ENCODE measurements at regions not wholly inside any gene's neighbourhood (a gene's known extent, or its start where the extent isn't known, plus 50 kb on each side); places are given as distances from the start of the nearest gene placed in this dataset.
"Not testable (repeated sequence)": the region's sequence is repeated elsewhere in the genome, so short reads cannot be mapped to it uniquely, and the experiment has no call there.

DNA sequence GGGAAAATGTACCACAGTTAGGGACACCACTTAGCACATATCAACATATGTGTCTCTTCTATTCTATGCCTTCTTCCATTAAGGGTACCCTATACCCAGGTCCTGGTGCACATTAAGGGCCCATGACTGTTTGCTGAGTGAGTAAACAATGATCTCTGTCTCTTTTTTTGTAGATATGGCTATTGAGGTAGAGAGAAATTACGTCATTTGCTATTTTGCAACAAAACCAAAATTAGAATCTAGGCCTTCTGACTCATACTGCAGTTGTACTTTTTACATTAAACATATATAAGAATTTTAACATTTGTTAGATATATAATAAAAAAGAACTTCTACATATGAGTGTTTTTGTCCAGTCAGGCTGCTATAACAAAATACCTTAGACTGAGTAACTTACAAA lies 683.2 kb upstream of the LRRN3 start:
- H3K4me3 Mint-ChIP-seq: no peak overlapping the region
- H3K9me3 Mint-ChIP-seq: peaks cover 3% of the 10 kb centered on the region
- no peaks in the 10 kb centered on the region for H3K4me1 Mint-ChIP-seq
- no peak for DNase-seq (ENCODE audit: low spot score in 2 of 2)
- no peaks in the 10 kb centered on the region for H3K36me3 Mint-ChIP-seq
- ATAC-seq: no peak
- H3K27ac Mint-ChIP-seq: no peak overlapping the region

GRCh38 chr7:110412614-110413013 lies 678.3 kb upstream of the LRRN3 start:
- Mint-ChIP-seq H3K36me3 (no peaks in the 10 kb centered on the region), H3K4me1 (no peaks in the 10 kb centered on the region), H3K27ac (no peak overlapping the region), H3K9me3 (peaks cover 4% of the 10 kb centered on the region), H3K4me3 (no peak overlapping the region)
- ATAC-seq: no peak
- no peak for DNase-seq (ENCODE audit: low spot score in 2 of 2)

GRCh38 chr7:110413038-110413437 lies 677.9 kb upstream of the LRRN3 start:
- H3K4me1 Mint-ChIP-seq: no peaks in the 10 kb centered on the region
- H3K27ac Mint-ChIP-seq: no peak overlapping the region
- DNase-seq (ENCODE audit: low spot score in 2 of 2) (no peak), ATAC-seq (no peak)
- no peaks in the 10 kb centered on the region for H3K36me3 Mint-ChIP-seq
- H3K9me3 Mint-ChIP-seq: peaks cover 5% of the 10 kb centered on the region
- no peak overlapping the region for H3K4me3 Mint-ChIP-seq

DNA sequence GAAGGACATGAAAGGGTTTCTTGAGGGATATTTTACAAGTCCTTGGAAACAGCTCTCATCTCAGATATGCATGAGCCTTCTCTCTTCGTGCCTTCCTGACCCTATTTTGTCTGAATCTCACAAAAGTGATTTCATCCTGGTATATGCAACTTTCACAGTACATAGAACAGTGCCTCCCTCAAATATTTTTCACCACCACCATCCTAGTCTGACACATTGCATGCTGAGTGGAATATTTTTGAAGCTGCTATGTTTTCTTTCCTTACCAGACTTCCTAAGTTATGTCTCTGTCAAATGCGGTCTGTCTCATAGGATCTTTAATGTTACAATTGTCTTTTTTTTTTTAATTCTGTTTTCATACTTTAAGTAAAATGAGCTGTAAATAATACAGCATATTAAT lies 673.3 kb upstream of the LRRN3 start:
- DNase-seq (ENCODE audit: low spot score in 2 of 2) (no peak), ATAC-seq (no peak)
- H3K36me3 Mint-ChIP-seq: no peaks in the 10 kb centered on the region
- H3K4me1 Mint-ChIP-seq: no peaks in the 10 kb centered on the region
- no peak overlapping the region for H3K4me3 Mint-ChIP-seq
- no peak overlapping the region for H3K27ac Mint-ChIP-seq
- H3K9me3 Mint-ChIP-seq: peaks cover 9% of the 10 kb centered on the region

- H3K9me3 Mint-ChIP-seq: peaks cover 13% of the 10 kb centered on the region
- no peak for DNase-seq (ENCODE audit: low spot score in 2 of 2)
- no peaks in the 10 kb centered on the region for H3K4me1 Mint-ChIP-seq
- no peak overlapping the region for H3K4me3 Mint-ChIP-seq
- no peaks in the 10 kb centered on the region for H3K36me3 Mint-ChIP-seq
- no peak overlapping the region for H3K27ac Mint-ChIP-seq
- ATAC-seq: no peak
Observed at GRCh38 chr7:110418659-110419280, 672.2 kb upstream of the LRRN3 start.

DNA sequence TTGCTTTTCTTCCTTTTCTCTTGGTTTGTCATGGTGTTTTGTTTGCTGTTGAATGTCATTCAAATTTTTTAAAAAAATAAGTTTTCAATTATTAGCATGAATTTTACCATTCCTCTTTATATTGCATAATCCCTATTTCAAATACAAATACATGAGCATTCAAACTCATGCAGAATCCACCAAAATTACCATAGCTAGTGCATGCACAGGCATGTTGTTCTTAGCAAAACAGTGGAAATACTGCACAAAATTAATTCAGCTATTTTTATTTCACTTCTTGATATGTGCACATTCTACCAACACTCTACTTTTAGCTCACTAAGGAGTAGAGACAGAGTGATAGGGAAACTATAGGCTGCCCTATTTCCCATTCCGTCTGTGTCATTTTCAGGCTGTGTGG lies 670.1 kb upstream of the LRRN3 start:
- no peak overlapping the region for H3K27ac Mint-ChIP-seq
- DNase-seq (ENCODE audit: low spot score in 2 of 2) (no peak), ATAC-seq (no peak)
- no peak overlapping the region for H3K4me3 Mint-ChIP-seq
- no peaks in the 10 kb centered on the region for H3K36me3 Mint-ChIP-seq
- no peaks in the 10 kb centered on the region for H3K4me1 Mint-ChIP-seq
- peaks cover 16% of the 10 kb centered on the region for H3K9me3 Mint-ChIP-seq

DNA sequence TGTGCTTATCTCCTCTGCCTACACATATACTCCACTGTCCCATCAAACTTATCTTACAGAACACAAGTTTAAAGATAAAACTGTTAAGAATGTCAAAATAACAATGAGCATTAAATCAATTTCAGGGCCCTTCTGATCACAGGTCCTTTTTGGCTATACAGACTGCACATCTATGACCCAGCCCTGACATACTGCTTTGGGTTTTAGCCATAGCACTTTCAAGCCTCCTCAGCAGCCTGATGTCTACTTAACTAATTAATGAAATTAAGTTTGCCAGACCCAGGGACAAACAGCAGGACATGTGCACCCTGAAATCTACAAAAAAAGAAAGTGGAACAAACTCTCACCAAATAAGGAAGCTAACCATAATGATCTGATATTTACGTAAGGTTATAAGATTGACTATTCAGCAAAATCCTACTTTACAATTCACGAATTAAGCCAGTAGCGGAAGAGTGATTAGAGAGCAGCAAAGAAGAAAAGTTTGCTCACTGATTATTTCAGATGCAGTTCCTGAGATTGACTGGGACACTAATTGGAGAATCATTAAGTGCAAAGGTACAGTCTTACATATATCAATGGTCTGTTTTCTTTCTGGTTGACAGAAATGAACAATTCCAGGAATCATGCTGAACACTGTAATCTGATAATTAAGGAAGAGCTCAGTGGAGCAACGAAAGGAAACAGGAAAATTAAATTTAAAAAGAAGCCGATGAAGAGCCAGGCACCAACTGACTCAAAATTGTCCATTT lies 669.3 kb upstream of the LRRN3 start:
- Mint-ChIP-seq H3K9me3 (peaks cover 15% of the 10 kb centered on the region), H3K36me3 (no peaks in the 10 kb centered on the region), H3K27ac (no peak overlapping the region), H3K4me3 (no peak overlapping the region), H3K4me1 (no peaks in the 10 kb centered on the region)
- no peak for ATAC-seq
- no peak for DNase-seq (ENCODE audit: low spot score in 2 of 2)

GRCh38 chr7:110432061-110432553 lies 658.8 kb upstream of the LRRN3 start:
- ATAC-seq: no peak
- H3K4me3 Mint-ChIP-seq: no peak overlapping the region

DNA sequence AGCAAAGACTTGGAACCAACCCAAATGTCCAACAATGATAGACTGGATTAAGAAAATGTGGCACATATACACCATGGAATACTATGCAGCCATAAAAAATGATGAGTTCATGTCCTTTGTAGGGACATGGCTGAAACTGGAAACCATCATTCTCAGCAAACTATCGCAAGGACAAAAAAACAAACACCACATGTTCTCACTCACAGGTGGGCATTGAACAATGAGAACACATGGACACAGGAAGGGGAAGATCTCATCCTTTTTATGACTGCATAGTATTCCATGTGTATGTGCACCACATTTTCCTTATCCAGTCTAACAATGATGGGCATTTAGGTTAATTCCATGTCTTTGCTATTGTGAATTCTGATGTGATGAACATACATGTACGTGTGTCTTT lies 652.0 kb upstream of the LRRN3 start:
- not testable (repeated sequence) for H3K9me3 Mint-ChIP-seq; H3K4me3 Mint-ChIP-seq; H3K27ac Mint-ChIP-seq; ATAC-seq; H3K36me3 Mint-ChIP-seq; H3K4me1 Mint-ChIP-seq; DNase-seq (ENCODE audit: low spot score in 2 of 2)

More at GRCh38 chr7:110432061-110432553, 658.8 kb upstream of the LRRN3 start:
- Mint-ChIP-seq H3K4me1 (no peaks in the 10 kb centered on the region), H3K27ac (no peak overlapping the region), H3K36me3 (no peaks in the 10 kb centered on the region), H3K9me3 (no peaks in the 10 kb centered on the region)
- no peak for DNase-seq (ENCODE audit: low spot score in 2 of 2)

DNA sequence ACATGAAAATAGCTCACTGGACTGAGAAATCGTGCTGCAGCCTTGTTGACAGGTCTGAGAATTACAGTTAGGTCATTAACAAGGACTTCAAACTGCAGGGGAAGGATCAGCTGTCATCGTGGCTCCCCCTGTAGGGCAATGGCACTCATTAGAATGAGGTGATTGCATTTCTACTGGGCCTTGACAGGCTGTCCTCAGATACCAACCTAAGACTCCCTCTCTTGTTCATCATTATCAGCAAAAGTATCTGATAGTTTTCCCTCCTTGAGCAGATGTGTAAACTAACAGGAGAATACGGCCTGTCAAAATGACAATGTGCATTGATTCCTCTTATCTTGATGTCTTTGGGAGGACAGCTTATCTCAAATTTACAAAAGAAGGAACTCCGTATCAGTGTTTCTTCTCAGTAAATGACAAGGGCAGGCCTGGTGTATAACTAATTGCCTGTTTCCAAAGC lies 648.5 kb upstream of the LRRN3 start:
- no peak for DNase-seq (ENCODE audit: low spot score in 2 of 2)
- Mint-ChIP-seq H3K27ac (no peak overlapping the region), H3K36me3 (no peaks in the 10 kb centered on the region), H3K4me3 (no peak overlapping the region), H3K9me3 (peaks cover 4% of the 10 kb centered on the region), H3K4me1 (no peaks in the 10 kb centered on the region)
- no peak for ATAC-seq

DNA sequence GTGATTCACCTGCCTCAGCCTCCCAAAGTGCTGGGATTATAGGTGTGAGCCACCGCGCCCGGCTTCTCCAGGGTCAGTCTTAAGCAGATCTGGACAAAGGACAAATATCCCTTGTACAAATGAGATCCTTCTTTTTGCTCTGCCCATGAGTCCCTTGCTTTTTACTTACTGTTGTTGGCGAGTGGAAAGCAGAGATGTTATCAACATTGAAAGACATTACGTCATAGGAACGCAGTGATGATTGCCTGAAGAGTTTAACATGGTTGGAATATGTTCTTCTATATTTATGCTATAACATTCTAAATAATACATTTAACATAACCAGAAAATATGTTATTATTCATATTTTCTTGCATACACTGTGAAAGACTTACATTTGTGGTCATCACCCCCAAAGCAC lies 644.3 kb upstream of the LRRN3 start:
- peaks cover 3% of the 10 kb centered on the region for H3K9me3 Mint-ChIP-seq
- no peaks in the 10 kb centered on the region for H3K4me1 Mint-ChIP-seq
- H3K27ac Mint-ChIP-seq: no peak overlapping the region
- DNase-seq (ENCODE audit: low spot score in 2 of 2) (no peak), ATAC-seq (no peak)
- no peaks in the 10 kb centered on the region for H3K36me3 Mint-ChIP-seq
- no peak overlapping the region for H3K4me3 Mint-ChIP-seq

DNA sequence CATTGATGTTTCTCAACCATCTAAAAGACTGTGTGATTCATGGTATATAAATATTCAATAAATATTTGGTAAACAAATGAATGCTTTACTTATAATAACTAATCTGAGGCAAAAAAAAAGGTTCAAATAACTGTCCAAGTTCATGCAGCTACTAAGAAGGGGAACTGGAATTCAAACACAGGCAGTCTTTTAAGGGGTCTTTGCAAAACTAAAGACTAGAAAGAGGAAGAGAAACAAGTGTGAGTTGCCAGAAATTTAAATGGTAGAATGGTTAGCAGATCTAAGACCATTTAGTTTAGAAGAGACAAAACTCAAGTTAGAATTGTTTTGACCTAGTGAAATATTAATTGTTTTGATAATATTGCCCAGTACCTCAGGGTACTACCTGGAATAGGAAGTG lies 642.0 kb upstream of the LRRN3 start:
- Mint-ChIP-seq H3K4me3 (no peak overlapping the region), H3K27ac (no peak overlapping the region), H3K9me3 (peaks cover 3% of the 10 kb centered on the region), H3K36me3 (no peaks in the 10 kb centered on the region), H3K4me1 (no peaks in the 10 kb centered on the region)
- no peak for ATAC-seq
- DNase-seq (ENCODE audit: low spot score in 2 of 2): no peak

GRCh38 chr7:110454713-110455112 lies 636.2 kb upstream of the LRRN3 start:
- H3K4me1 Mint-ChIP-seq: no peaks in the 10 kb centered on the region
- H3K36me3 Mint-ChIP-seq: no peaks in the 10 kb centered on the region
- DNase-seq (ENCODE audit: low spot score in 2 of 2) (no peak), ATAC-seq (no peak)
- no peak overlapping the region for H3K27ac Mint-ChIP-seq
- peaks cover 3% of the 10 kb centered on the region for H3K9me3 Mint-ChIP-seq
- no peak overlapping the region for H3K4me3 Mint-ChIP-seq

- H3K9me3 Mint-ChIP-seq: peaks cover 4% of the 10 kb centered on the region
- H3K4me1 Mint-ChIP-seq: no peaks in the 10 kb centered on the region
- DNase-seq (ENCODE audit: low spot score in 2 of 2): no peak
- no peaks in the 10 kb centered on the region for H3K36me3 Mint-ChIP-seq
- H3K27ac Mint-ChIP-seq: no peak overlapping the region
- no peak overlapping the region for H3K4me3 Mint-ChIP-seq
- ATAC-seq: no peak
Observed at GRCh38 chr7:110461621-110462020, 629.3 kb upstream of the LRRN3 start.

- Mint-ChIP-seq H3K27ac (no peak overlapping the region), H3K9me3 (peaks cover 8% of the 10 kb centered on the region), H3K4me1 (no peaks in the 10 kb centered on the region), H3K36me3 (no peaks in the 10 kb centered on the region), H3K4me3 (no peak overlapping the region)
- ATAC-seq (no peak), DNase-seq (ENCODE audit: low spot score in 2 of 2) (no peak)
Observed at GRCh38 chr7:110470420-110470819, 620.5 kb upstream of the LRRN3 start.

GRCh38 chr7:110472419-110472818 lies 618.5 kb upstream of the LRRN3 start:
- H3K4me1 Mint-ChIP-seq; ATAC-seq; H3K27ac Mint-ChIP-seq; H3K9me3 Mint-ChIP-seq; H3K4me3 Mint-ChIP-seq; H3K36me3 Mint-ChIP-seq; DNase-seq (ENCODE audit: low spot score in 2 of 2): not testable (repeated sequence)
